ENCODE measurements at regions not wholly inside any gene's neighbourhood (a gene's known extent, or its start where the extent isn't known, plus 50 kb on each side); places are given as distances from the start of the nearest gene placed in this dataset.
"Not testable (repeated sequence)": the region's sequence is repeated elsewhere in the genome, so short reads cannot be mapped to it uniquely, and the experiment has no call there.

DNA sequence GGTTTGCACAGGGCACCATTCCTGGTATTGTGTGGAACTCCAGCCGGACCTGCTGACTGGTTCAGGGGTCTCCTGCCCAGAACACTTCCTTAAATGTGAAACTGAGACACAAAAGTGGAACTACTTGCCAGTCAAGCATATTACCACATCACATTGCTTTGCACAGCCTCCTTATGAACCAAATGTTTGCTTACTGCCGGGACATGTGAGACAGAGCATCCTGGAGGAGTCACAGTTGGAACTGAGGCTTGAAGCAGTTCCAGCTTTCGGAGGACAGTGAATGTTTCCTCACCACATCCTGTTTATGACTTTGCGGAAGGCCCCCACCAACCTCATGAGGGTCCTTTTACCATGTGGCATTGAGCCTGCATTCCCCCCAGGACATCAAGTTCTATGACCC is 105.8 kb upstream of the ARHGAP42 start:
- no peak for DNase-seq (ENCODE audit: low read depth in 2 of 2)

DNA sequence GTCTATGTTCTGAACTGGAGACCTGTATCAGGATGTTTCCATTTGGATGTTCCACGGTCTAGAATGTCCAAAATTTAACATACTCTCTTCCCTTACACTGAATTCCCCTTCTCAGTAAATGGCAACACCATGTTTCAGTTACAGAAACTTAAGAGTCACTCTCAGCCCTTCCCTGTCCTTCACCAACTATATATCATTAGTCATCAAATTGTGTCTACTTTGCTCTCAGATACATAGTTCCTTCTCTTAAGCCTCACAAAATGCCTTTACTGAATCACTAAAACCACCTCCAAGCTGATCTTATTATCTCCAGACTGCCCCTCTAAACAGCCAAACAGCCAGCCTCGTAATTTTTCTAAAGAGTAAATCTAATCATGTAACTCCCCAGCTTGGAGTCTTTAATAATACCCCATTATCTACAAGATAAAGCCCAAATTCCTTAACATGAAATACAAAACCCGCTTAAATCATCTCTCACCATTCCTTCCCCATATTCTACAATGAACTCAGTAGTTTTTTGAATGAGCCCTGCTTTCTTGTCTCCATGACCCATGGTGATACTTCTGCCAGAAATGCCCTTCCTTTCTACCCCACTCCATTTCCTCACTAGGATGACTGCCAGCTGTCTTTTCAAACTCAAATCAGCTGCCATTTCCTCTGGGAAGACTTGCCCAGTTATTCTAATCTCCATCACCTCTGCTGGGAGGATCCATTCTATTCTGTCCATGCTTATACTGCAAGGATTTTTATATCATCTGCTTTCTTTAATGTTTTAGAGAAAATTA is 102.7 kb upstream of the ARHGAP42 start:
- peak in 1 of 2 donors; percentile 42 for DNase-seq (ENCODE audit: low read depth in 2 of 2)

DNA sequence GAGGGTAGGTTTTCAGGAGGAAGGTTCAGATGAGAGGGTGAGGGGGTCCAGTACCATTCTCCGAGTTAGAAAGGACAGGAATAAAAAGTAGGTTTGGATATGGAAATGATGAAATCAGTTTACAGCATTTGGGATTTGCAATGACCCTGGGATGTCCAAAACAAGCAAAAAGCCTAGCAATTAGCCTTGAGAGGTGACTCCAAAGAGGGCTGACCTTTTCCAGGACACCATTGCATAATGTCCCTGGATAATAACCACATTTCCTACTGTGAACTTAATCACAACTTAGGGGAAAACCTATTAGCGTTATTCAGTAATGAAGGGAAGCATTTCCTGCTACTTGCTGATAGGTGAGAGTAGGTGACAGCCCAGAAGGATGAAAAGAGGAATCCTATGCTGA is 101.4 kb upstream of the ARHGAP42 start:
- DNase-seq (ENCODE audit: low read depth in 2 of 2): no peak

DNA sequence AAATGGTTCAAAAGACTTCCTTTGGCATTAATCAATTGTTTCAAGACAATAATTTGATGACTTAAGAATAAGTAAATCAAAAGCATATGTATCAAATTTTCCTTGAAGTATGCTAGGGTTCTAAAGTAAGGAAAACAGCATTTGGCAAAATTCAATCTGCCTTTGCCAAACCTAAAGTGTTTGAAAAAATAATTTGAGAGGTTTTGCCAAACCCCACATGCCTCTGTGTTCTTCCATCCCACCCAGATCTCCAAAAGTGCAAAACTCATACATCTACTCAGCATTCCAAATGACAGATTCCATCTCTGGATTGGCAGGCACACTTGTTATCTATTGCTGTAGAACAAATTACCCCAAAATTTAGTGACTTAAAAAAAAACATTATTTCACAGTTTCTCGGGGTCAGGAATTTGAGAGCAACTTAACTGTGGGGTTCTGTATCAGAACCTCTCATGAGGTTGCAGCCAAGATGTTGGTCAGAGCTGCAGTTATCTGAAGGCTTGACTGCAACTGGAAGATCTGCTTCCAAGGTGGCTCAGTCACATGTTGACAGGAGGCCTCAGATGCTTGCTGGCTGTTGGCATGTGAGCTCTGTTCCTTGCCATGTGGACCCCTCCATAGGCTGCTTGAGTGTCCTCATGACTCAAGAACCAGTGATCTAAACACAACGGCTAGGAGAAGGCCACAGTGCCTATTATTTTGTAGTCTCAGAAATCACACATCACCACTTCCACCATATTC is 100.6 kb upstream of the ARHGAP42 start:
- DNase-seq (ENCODE audit: low read depth in 2 of 2): no peak

DNA sequence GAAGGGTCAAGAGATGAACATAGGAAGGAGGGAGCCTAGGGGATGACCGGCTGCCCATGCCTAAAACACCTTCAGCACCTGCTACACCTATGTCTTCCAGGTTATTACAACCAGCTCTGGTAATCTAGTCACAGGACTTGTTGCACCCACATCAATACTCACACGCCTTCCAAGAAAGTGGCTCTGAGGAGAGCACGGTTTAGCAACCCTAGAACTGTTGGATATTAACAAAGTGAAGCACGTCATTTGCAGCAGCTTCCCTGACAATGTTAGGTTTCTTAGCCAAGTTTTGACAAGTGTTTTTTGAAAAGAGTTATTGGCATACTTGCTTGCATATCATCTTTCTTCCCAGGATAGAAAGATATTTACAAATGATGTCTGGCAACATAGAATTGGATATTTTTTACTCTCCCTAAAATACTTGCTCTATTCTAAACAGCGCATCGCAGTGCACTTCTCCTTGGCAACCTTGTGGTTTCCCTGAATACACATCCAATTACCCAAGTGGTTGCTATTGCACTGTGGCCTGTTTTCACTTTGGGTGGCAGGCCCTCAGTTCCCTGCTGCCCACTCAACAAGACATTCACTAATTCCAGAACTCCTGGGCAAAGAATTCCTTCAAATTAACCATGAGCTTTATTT is 94.3 kb upstream of the ARHGAP42 start:
- no peak for DNase-seq (ENCODE audit: low read depth in 2 of 2)

DNA sequence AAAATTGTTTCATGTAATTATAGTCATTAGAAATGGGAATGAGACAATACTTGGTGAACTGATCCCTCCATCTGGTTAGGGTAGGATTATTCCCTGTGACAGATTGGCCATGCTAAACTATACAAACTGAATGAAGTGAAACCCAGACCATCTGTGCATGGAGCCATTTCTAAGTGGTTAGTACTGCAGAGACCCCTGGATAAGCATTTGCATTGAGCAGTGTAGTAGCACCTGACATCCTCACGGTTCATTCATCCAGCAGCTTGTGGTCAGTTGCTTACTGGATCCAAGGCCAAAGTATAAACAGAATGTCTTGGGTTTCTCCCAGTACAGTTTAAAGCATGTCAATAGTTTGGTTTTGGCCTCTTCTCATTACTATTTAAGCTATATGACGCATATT is 93.8 kb upstream of the ARHGAP42 start:
- no peak for DNase-seq (ENCODE audit: low read depth in 2 of 2)

DNA sequence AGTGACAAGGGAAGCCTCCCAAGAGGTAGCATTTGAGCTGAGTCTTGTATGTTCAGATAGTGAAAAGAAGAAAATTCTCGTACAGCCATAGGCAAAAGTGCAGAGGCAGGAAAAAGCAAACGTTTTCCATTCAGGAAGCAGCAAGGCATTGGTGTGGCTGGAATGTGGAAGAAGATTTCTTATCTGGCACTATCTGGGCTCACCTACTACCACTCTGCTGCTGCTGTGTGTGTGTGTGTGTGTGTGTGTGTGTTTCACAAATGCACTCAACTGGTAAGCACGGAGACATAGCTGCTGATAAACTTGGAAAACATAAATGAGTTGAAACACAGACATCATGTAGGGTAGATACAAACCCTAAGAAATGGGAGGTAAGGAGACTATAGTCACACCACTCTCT is 92.8 kb upstream of the ARHGAP42 start:
- DNase-seq (ENCODE audit: low read depth in 2 of 2): no peak

DNA sequence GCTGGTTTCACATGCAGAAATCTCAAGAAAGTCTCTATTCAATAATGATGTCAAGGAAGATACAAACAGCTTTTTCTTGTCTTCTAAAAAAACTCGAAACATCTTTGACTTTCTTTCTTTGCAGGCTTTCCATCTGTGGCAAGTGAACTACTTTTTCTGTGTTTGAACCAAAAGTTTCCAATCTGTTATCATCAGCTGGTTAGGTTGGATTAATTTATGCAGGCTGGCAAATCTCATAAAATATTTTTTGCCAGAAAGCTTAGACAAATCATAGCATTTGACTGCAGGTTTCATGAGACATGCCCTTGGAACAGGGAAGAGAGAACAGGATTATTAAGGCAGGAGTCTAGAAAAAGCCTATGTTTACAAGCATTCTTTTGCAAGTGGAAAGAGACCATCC is 86.1 kb upstream of the ARHGAP42 start:
- DNase-seq (ENCODE audit: low read depth in 2 of 2): no peak

DNA sequence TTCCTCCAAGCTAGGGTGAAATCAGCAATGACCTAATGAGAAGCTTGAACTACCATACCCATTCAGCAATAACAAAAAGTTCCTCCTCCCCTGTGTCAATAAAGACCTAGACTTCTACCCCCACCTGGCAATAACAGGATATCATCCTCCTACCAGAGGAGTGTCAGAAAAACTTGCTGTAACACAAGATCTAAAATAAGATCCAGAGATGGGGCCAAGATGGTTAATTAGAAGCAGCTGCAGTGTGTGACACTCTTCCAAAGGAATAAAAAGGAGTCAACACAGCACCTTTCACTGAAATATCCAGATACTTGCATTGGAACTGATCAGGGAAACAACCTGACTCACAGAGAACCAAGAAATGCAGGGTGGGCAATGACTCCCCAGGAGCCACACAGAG is 84.4 kb upstream of the ARHGAP42 start:
- no peak for DNase-seq (ENCODE audit: low read depth in 2 of 2)

DNA sequence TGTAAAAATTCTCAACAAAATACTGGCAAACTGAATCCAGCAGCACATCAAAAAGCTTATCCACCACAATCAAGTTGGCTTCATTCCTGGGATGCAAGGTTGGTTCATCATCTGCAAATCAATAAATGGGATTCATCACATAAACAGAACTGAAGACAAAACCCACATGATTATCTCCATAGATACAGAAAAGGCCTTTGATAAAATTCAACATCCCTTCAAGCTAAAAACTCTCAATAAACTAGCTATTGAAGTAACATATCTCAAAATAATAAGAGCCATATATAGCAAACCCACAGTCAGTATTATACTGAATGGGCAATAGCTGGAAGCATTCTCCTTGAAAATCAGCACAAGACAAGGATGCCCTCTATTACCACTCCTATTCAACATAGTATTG is 79.3 kb upstream of the ARHGAP42 start:
- DNase-seq (ENCODE audit: low read depth in 2 of 2): not testable (repeated sequence)

DNA sequence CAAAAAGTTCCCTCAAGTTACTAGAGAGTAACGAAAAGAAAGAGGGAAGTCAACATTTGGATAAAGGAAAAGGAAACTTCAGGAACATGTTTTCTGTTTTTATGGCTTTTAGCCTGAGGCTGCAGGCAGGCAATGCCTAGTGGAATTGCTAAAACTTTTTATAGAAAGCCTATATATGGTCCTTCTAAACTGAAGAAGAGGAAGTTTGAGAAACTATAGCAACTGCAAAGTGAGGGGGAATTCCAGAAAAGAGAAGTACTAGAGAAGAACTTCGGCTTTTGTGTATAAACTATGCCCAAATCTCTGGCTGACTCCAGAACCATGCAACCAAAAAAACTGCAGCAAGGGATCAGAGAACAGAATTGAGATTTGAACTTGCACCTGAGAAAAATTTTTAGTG is 74.3 kb upstream of the ARHGAP42 start:
- DNase-seq (ENCODE audit: low read depth in 2 of 2): no peak

DNA sequence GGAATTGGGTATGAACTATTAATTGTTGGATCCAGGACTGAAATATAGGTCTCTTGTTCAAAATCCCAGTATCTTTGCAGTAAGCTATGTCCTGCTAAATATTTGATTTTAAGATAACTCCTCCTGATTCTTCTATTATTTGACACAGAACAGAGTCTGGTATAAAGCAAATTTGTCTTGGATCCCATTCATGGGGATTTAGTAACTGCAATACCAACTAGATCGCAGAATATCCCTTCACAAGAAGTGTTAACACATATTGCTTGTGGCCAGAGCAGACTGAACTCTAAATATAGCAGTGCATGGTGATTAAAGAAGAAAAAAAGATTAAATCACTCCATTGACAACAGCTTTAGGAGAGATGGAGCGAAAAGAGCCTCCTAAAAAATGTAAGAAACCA is 68.2 kb upstream of the ARHGAP42 start:
- no peak for DNase-seq (ENCODE audit: low read depth in 2 of 2)

DNA sequence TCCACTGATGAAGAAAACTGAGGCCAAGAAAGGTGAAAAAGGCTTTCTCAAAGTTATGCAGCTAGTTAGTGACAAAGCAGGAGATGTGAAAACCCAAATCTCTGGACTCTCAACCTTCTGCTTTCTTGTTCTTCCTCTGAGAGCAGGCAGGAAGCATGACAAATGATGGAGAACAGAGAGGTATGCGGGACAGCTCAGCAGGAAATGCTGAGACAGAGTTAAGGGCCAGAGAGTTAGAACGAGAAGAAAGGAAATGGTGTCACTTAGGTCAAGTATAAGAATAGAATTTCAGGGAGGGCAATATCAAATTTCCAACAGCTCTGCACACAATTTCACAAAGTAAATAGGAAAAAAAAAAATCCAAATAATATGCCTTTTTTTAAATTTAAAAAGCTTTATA is 67.6 kb upstream of the ARHGAP42 start:
- peak in 1 of 2 donors; percentile 76 for DNase-seq (ENCODE audit: low read depth in 2 of 2)

DNA sequence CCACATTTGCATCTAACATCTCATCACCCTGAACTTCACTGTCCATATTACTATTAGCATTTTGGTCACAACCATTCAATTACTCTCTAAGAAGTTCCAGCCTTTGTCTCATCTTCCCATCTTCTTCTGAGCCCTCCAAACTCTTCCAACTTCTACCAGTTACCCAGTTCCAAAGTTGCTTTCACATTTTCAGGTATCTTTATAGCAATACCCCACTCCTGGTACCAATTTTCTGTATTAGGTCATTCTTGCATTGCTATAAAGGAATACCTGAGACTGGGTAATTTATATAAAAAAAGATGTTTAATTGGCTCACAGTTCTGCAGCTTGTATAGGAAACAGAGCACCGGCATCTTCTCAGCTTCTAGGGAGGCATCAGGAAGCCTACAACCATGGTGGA is 64.7 kb upstream of the ARHGAP42 start:
- no peak for DNase-seq (ENCODE audit: low read depth in 2 of 2)

DNA sequence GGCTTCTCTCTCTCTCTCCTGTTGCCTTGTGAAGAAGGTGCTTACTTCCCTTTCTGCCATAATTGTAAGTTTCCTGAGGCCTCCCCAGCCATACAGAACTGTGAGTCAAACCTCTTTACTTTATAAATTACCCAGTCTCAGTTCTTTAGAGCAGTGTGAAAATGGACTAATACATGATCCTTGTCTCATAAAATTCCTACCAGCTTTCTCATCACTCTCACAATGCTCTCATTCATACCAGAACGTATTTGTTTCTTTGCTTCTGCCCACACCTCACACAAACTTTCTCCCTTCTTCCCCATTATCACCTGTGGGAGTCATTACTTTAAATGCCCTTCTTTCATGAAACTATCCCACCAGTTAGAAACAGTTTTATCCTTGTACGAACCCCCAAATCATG is 62.7 kb upstream of the ARHGAP42 start:
- no peak for DNase-seq (ENCODE audit: low read depth in 2 of 2)

DNA sequence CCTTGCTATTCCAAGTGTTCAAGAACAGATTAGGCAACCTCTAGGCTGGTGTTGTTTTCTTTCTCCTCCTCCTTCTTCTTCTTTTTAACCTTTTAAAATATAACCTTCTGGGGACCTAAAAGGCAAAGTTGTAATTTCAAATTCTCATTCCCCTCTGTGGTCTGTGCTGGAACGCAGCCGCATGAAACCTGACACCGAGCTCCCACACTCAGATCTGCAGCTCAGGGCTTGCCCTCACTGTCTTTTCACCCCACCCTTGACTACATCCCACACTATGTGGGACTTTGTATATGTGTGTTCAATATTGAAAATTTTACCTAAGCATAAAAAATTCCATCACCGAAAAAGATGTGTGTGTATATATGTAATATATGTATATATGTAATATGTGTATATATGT is 62.0 kb upstream of the ARHGAP42 start:
- DNase-seq (ENCODE audit: low read depth in 2 of 2): no peak

DNA sequence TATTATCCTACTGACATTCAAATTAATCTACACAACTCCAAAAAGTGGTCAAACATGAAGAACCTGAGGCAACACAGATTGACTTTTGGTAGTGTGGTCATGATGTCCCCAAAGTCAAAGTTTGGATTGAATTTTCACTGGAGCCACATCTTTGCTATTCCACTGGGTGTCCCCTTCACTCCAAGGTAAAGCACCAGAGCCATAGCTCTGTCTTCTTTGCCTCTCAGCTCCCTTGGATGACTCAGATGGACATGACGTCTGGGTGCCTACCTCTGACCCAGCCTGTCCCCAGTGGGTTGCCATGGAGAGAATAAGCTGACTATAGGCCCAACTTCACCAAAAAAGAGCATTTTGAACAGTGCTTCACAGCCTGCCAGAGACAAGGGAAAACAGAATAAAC is 57.4 kb upstream of the ARHGAP42 start:
- no peak for DNase-seq (ENCODE audit: low read depth in 2 of 2)

DNA sequence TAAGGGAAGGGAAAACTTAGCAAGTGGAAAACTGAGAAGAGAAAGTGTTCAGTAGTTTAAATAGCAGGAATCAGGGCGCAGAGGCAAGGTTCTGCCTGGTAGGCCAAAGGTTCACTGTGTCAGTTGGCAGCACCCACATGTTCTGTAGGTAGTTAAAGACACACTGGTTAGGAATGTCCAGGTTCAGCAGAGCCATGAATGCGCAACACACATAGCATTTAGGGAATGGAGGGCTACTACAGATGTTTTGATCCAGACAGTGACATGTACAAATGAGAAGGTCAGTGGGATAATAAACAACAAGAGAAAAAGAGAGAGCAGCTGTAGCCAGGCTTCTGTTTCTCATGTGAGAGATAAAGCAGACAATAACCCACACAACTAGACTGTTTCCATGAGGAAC is 56.2 kb upstream of the ARHGAP42 start:
- DNase-seq (ENCODE audit: low read depth in 2 of 2): peak; percentile 37 to 68

DNA sequence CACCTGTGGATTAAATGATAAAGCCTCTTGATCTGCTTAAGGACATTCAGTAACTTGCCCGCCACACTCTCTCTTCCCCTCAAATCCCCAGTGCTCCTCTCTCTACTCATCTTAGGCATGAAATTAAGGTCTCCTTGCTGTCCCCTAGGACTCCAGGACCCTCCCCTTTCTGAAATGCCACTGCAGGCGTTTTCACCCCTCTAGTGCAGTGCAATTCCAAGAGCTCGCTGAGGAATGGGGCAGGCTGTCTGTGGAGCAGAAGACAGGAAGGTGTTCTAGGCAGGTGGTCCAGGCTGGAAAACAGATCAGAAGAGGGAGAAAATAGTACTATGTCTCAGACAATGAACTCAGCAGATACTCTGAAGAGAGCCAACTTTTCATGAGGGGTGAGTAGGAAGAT is 55.8 kb upstream of the ARHGAP42 start:
- no peak for DNase-seq (ENCODE audit: low read depth in 2 of 2)

DNA sequence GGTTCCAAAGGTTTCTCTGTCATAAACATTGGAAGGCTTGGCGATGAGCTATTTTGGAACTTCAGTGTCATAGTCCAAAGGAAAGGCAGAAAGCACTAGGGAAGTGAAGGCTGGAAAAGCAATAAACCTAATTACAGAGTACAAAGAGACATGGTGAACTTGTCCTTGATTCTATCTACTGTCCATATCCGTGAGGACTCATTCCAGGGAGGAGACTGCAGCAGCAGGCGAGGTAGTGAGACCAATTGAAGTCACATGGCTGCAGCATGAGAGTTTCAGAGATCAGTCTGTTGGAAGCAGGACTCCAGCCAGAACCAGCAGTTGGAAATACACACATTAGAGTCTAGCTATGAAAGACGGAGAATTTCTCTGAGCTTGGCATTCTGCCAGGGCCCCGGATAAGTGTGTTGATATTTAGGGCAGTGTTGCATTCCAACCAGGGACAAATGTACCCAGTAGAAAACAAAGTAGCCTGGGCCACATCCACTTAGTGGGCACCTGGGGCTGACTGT is 54.1 kb upstream of the ARHGAP42 start:
- DNase-seq (ENCODE audit: low read depth in 2 of 2): peak; percentile 76 to 84

DNA sequence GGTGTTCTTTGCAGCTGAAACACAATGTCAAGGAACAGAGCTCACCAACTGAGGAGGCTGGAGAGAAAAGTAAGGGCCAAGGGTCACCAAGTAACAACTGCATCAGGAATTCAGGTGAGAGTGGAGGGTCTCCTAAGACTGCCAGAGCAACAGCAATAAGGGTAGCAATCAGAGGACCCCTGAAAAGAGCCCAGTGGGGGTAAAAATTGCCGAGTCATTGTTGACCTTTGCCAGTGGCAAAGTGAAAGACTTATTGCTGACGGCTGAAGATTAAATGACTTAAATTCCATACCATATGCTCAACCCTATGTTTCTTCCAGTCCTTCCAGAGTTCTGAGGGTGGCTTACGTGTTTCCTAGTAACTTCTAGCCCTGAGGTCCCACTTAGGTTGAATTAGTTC is 51.9 kb upstream of the ARHGAP42 start:
- DNase-seq (ENCODE audit: low read depth in 2 of 2): no peak

DNA sequence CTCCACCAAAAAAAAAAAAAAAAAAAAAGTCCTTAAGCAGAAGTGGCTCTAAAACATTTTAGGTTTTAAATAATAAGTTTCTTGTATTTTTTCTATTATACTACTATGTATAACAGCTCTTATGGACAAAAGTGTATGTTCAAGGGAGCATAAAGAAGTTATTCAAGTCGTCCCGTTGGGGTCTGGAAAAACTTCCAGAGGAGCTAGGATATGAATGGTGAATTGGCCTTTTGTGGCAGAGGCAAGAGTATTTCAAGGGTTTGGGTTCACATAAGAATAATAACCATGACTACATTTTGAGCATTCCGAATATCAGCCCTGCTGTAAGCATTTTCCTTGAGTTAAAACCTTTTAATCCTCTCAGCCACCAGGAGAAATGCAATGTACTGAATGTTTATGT is 50.6 kb upstream of the ARHGAP42 start:
- no peak for DNase-seq (ENCODE audit: low read depth in 2 of 2)
